Activated T-helper 1 cell treated with anti-CD3 and anti-CD28 coated beads, Interleukin-12 subunit alpha, Interleukin-12 subunit beta, Interleukin-2, Interleukin-4 antibody, amounts not matched to agents 30 ng/mL and 10 ng/mL and 1 ng/mL, durations not matched to agents 14 hours and 24 hours and 36 hours (primary cell): ENCODE measurements at regions not wholly inside any gene's neighbourhood (a gene's known extent, or its start where the extent isn't known, plus 50 kb on each side); places are given as distances from the start of the nearest gene placed in this dataset.

Experiments used
- DNase-seq: peaks from one replicate; pipeline ENCODE4 v3.0.0; 2021; ENCODE audit warnings: low spot score
- H3K27ac Mint-ChIP-seq: one replicate; pipeline ENCODE4 v1.8.0; 2021; ENCODE audit warnings: mild to moderate bottlenecking, mixed read lengths
- H3K27me3 Mint-ChIP-seq: one replicate; pipeline ENCODE4 v1.8.0; 2022; ENCODE audit warnings: mild to moderate bottlenecking, moderate library complexity, mixed read lengths; ENCODE audit not compliant: insufficient read depth
- H3K36me3 Mint-ChIP-seq: one replicate; pipeline ENCODE4 v1.8.0; 2021; ENCODE audit warnings: low read depth, mixed read lengths
- H3K4me1 Mint-ChIP-seq: one replicate; pipeline ENCODE4 v1.8.0; 2021; ENCODE audit warnings: low read depth, mixed read lengths
- H3K4me3 Mint-ChIP-seq: one replicate; pipeline ENCODE4 v1.8.0; 2021; ENCODE audit warnings: mild to moderate bottlenecking, moderate library complexity, mixed read lengths
- H3K9me3 Mint-ChIP-seq: one replicate; pipeline ENCODE4 v1.8.0; 2021; ENCODE audit warnings: mixed read lengths
- intact Hi-C: fragments of 100-400 bp; cut with micrococcal nuclease; formaldehyde crosslinking; loops from one replicate; pipeline ENCODE4 v1.15.1; 2024

GRCh38 chr2:187912950-187913349 is 358.7 kb upstream of the TFPI start:
- Mint-ChIP-seq H3K27me3 (no peaks in the 10 kb centered on the region), H3K27ac (no peak overlapping the region), H3K4me3 (no peak overlapping the region), H3K36me3 (no peaks in the 10 kb centered on the region), H3K4me1 (no peaks in the 10 kb centered on the region), H3K9me3 (no peaks in the 10 kb centered on the region)
- intact Hi-C loops, result no loop called here
- no peak for DNase-seq

GRCh38 chr2:187915810-187916209 is 361.6 kb upstream of the TFPI start:
- Mint-ChIP-seq H3K4me3 (no peak overlapping the region), H3K9me3 (no peaks in the 10 kb centered on the region)

GRCh38 chr2:187916799-187917198 is 362.6 kb upstream of the TFPI start:
- H3K36me3 Mint-ChIP-seq, result no peaks in the 10 kb centered on the region
- intact Hi-C loops, result no loop called here
- no peaks in the 10 kb centered on the region for H3K4me1 Mint-ChIP-seq
- H3K27ac Mint-ChIP-seq, result no peak overlapping the region
- H3K4me3 Mint-ChIP-seq, result no peak overlapping the region
- H3K27me3 Mint-ChIP-seq, result no peaks in the 10 kb centered on the region
- no peaks in the 10 kb centered on the region for H3K9me3 Mint-ChIP-seq
- no peak for DNase-seq

More at GRCh38 chr2:187915810-187916209, 361.6 kb upstream of the TFPI start:
- intact Hi-C loops, result no loop called here
- H3K36me3 Mint-ChIP-seq, result no peaks in the 10 kb centered on the region
- H3K4me1 Mint-ChIP-seq, result no peaks in the 10 kb centered on the region
- H3K27me3 Mint-ChIP-seq, result no peaks in the 10 kb centered on the region
- no peak overlapping the region for H3K27ac Mint-ChIP-seq
- DNase-seq, result no peak

GRCh38 chr2:187917535-187917934 is 363.3 kb upstream of the TFPI start:
- H3K36me3 Mint-ChIP-seq, result no peaks in the 10 kb centered on the region
- H3K27ac Mint-ChIP-seq, result no peak overlapping the region
- no peak overlapping the region for H3K4me3 Mint-ChIP-seq
- intact Hi-C loops, result no loop called here
- H3K27me3 Mint-ChIP-seq, result no peaks in the 10 kb centered on the region
- H3K4me1 Mint-ChIP-seq, result no peaks in the 10 kb centered on the region
- no peaks in the 10 kb centered on the region for H3K9me3 Mint-ChIP-seq
- no peak for DNase-seq

- no peak for DNase-seq
- Mint-ChIP-seq H3K4me3 (no peak overlapping the region), H3K4me1 (no peaks in the 10 kb centered on the region), H3K27ac (no peak overlapping the region), H3K27me3 (no peaks in the 10 kb centered on the region), H3K36me3 (no peaks in the 10 kb centered on the region), H3K9me3 (no peaks in the 10 kb centered on the region)
- intact Hi-C loops, result no loop called here
These were observed 365.0 kb upstream of the TFPI start for GRCh38 chr2:187918996-187919821.

- intact Hi-C loops, result no loop called here
- Mint-ChIP-seq H3K27ac (no peak overlapping the region), H3K36me3 (no peaks in the 10 kb centered on the region), H3K4me3 (no peak overlapping the region), H3K27me3 (no peaks in the 10 kb centered on the region), H3K9me3 (no peaks in the 10 kb centered on the region), H3K4me1 (no peaks in the 10 kb centered on the region)
- DNase-seq, result no peak
These were observed 366.3 kb upstream of the TFPI start for GRCh38 chr2:187920511-187920910.

GRCh38 chr2:187922846-187923245 is 368.6 kb upstream of the TFPI start:
- Mint-ChIP-seq H3K4me3 (no peak overlapping the region), H3K36me3 (no peaks in the 10 kb centered on the region), H3K9me3 (no peaks in the 10 kb centered on the region), H3K27ac (no peak overlapping the region), H3K27me3 (no peaks in the 10 kb centered on the region), H3K4me1 (no peaks in the 10 kb centered on the region)
- DNase-seq, result no peak
- intact Hi-C loops, result no loop called here

GRCh38 chr2:187924293-187924692 is 367.4 kb upstream of the GULP1 start:
- Mint-ChIP-seq H3K36me3 (no peaks in the 10 kb centered on the region), H3K9me3 (no peaks in the 10 kb centered on the region), H3K27me3 (no peaks in the 10 kb centered on the region), H3K27ac (no peak overlapping the region), H3K4me3 (no peak overlapping the region), H3K4me1 (no peaks in the 10 kb centered on the region)
- no peak for DNase-seq
- intact Hi-C loops, result no loop called here

- Mint-ChIP-seq H3K4me3 (no peak overlapping the region), H3K27ac (no peak overlapping the region), H3K9me3 (no peaks in the 10 kb centered on the region), H3K36me3 (no peaks in the 10 kb centered on the region), H3K27me3 (no peaks in the 10 kb centered on the region), H3K4me1 (no peaks in the 10 kb centered on the region)
- intact Hi-C loops, result no loop called here
- DNase-seq, result no peak
These were observed 357.4 kb upstream of the GULP1 start for GRCh38 chr2:187934236-187934635.

GRCh38 chr2:187934692-187935091 is 357.0 kb upstream of the GULP1 start:
- Mint-ChIP-seq H3K27me3 (no peaks in the 10 kb centered on the region), H3K36me3 (no peaks in the 10 kb centered on the region), H3K4me3 (no peak overlapping the region), H3K27ac (no peak overlapping the region), H3K4me1 (no peaks in the 10 kb centered on the region), H3K9me3 (no peaks in the 10 kb centered on the region)
- no peak for DNase-seq
- intact Hi-C loops, result no loop called here

GRCh38 chr2:187935126-187935525 is 356.5 kb upstream of the GULP1 start:
- intact Hi-C loops, result no loop called here
- DNase-seq, result no peak
- no peaks in the 10 kb centered on the region for H3K4me1 Mint-ChIP-seq
- no peak overlapping the region for H3K27ac Mint-ChIP-seq
- no peaks in the 10 kb centered on the region for H3K9me3 Mint-ChIP-seq
- no peaks in the 10 kb centered on the region for H3K36me3 Mint-ChIP-seq
- no peaks in the 10 kb centered on the region for H3K27me3 Mint-ChIP-seq
- no peak overlapping the region for H3K4me3 Mint-ChIP-seq

- H3K36me3 Mint-ChIP-seq, result no peaks in the 10 kb centered on the region
- H3K27ac Mint-ChIP-seq, result no peak overlapping the region
- intact Hi-C loops, result no loop called here
- no peak overlapping the region for H3K4me3 Mint-ChIP-seq
- DNase-seq, result no peak
- H3K27me3 Mint-ChIP-seq, result no peaks in the 10 kb centered on the region
- no peaks in the 10 kb centered on the region for H3K4me1 Mint-ChIP-seq
- H3K9me3 Mint-ChIP-seq, result no peaks in the 10 kb centered on the region
These were observed 355.4 kb upstream of the GULP1 start for GRCh38 chr2:187936228-187936627.

- no peaks in the 10 kb centered on the region for H3K4me1 Mint-ChIP-seq
- no peaks in the 10 kb centered on the region for H3K27me3 Mint-ChIP-seq
- no peaks in the 10 kb centered on the region for H3K9me3 Mint-ChIP-seq
- no peak for DNase-seq
- H3K27ac Mint-ChIP-seq, result no peak overlapping the region
- H3K4me3 Mint-ChIP-seq, result no peak overlapping the region
- H3K36me3 Mint-ChIP-seq, result no peaks in the 10 kb centered on the region
- intact Hi-C loops, result no loop called here
These were observed 352.5 kb upstream of the GULP1 start for GRCh38 chr2:187939180-187939579.

GRCh38 chr2:187942876-187943275 is 348.8 kb upstream of the GULP1 start:
- Mint-ChIP-seq H3K9me3 (no peaks in the 10 kb centered on the region), H3K4me1 (no peaks in the 10 kb centered on the region), H3K27me3 (no peaks in the 10 kb centered on the region), H3K4me3 (no peak overlapping the region), H3K36me3 (no peaks in the 10 kb centered on the region), H3K27ac (no peak overlapping the region)
- intact Hi-C loops, result no loop called here
- no peak for DNase-seq
